Activated CD8-positive, alpha-beta memory T cell treated with anti-CD3 and anti-CD28 coated beads, Interleukin-2, amount 10 ng/mL, durations not matched to agents 7 days and 5 days (primary cell): ENCODE measurements at regions not wholly inside any gene's neighbourhood (a gene's known extent, or its start where the extent isn't known, plus 50 kb on each side); places are given as distances from the start of the nearest gene placed in this dataset.
"Not testable (repeated sequence)": the region's sequence is repeated elsewhere in the genome, so short reads cannot be mapped to it uniquely, and the experiment has no call there.

Source experiments
- ATAC-seq: fragments of 150-1000 bp; cut with Tn5 transposase; one replicate; pipeline ENCODE4 v1.10.0; 2021; ENCODE audit warnings: moderate library complexity
- CTCF ChIA-PET: fragments of 350-600 bp; sonication (Branson Sonifier 250); formaldehyde crosslinking; loops from one replicate; lab custom pipeline; 2021; ENCODE audit warnings: antibody characterized with exemption; lab: Charles Lee
- DNase-seq: peaks from one replicate; pipeline ENCODE4 v3.0.0-alpha.2; 2020
- H3K27ac Mint-ChIP-seq: one replicate; pipeline ENCODE4 v1.8.0; 2021; ENCODE audit warnings: mild to moderate bottlenecking, mixed read lengths
- H3K27me3 Mint-ChIP-seq: one replicate; pipeline ENCODE4 v1.8.0; 2021; ENCODE audit warnings: mixed read lengths
- H3K36me3 Mint-ChIP-seq: one replicate; pipeline ENCODE4 v1.8.0; 2021; ENCODE audit warnings: mild to moderate bottlenecking, mixed read lengths
- H3K4me1 Mint-ChIP-seq: one replicate; pipeline ENCODE4 v1.8.0; 2021; ENCODE audit warnings: mixed read lengths
- H3K4me3 Mint-ChIP-seq: one replicate; pipeline ENCODE4 v1.8.0; 2021; ENCODE audit warnings: mild to moderate bottlenecking, moderate library complexity, mixed read lengths
- H3K9me3 Mint-ChIP-seq: one replicate; pipeline ENCODE4 v1.8.0; 2022; ENCODE audit warnings: low read depth, mixed read lengths

GRCh38 chr16:65600629-65601028 lies 478.8 kb upstream of the CDH11 start:
- CTCF ChIA-PET, result no interaction called here
- ATAC-seq (no peak), DNase-seq (no peak)
- Mint-ChIP-seq H3K4me1 (no peaks in the 10 kb centered on the region), H3K36me3 (no peaks in the 10 kb centered on the region), H3K9me3 (peaks cover 5% of the 10 kb centered on the region), H3K4me3 (no peak overlapping the region), H3K27me3 (no peaks in the 10 kb centered on the region), H3K27ac (no peak overlapping the region)

DNA sequence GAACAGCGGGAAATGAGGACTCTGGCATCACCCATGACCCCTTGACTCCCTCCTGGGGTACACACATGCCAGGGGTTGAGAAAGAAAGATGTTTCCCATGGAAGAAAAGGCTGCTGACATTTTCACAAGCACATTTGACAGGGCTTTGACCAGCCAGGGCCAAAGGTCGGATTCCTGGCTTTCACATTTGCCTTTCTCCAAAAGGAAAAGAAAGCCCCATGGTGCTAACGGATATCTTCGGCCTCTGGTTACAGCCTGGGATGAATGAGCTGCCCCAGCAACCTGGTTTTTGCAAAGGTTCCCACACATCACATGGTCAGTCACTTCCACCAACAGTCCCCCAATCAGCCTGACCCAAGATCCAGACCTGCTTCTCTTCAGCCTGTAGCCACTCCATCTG lies 478.2 kb upstream of the CDH11 start:
- Mint-ChIP-seq H3K4me3 (no peak overlapping the region), H3K36me3 (no peaks in the 10 kb centered on the region), H3K27me3 (no peaks in the 10 kb centered on the region), H3K27ac (no peak overlapping the region), H3K4me1 (no peaks in the 10 kb centered on the region), H3K9me3 (peaks cover 5% of the 10 kb centered on the region)
- no peak for DNase-seq
- CTCF ChIA-PET, result no interaction called here
- no peak for ATAC-seq

DNA sequence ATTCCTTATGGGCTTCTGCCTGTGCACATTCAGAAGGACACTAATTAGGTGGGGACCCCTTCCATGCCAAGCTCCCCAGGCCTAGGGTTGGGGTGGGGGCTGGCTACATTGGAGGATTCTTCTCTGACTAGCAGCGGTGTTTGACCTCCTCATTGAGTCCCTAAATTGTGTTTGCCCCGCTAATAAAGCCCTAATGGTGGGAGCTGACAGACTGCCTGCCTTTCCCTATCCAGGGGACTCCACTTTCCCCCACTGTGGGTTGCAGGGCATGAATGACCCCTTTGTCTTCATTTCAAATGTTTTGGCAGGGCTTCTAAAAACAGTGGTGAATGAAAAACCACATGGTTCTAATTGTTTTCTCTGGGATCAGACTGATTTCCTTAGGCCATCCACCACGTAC lies 476.8 kb upstream of the CDH11 start:
- no peak for ATAC-seq
- H3K27ac Mint-ChIP-seq, result no peak overlapping the region

GRCh38 chr16:65583498-65583897 lies 461.6 kb upstream of the CDH11 start:
- H3K9me3 Mint-ChIP-seq, result no peaks in the 10 kb centered on the region
- no peak overlapping the region for H3K27ac Mint-ChIP-seq
- no peaks in the 10 kb centered on the region for H3K27me3 Mint-ChIP-seq
- no peak overlapping the region for H3K4me3 Mint-ChIP-seq
- H3K4me1 Mint-ChIP-seq, result no peaks in the 10 kb centered on the region
- H3K36me3 Mint-ChIP-seq, result no peaks in the 10 kb centered on the region
- CTCF ChIA-PET, result no interaction called here
- no peak for ATAC-seq
- no peak for DNase-seq

More for the DNA sequence above, 476.8 kb upstream of the CDH11 start:
- Mint-ChIP-seq H3K27me3 (no peaks in the 10 kb centered on the region), H3K4me1 (no peaks in the 10 kb centered on the region), H3K4me3 (no peak overlapping the region), H3K36me3 (no peaks in the 10 kb centered on the region), H3K9me3 (peaks cover 5% of the 10 kb centered on the region)
- CTCF ChIA-PET, result no interaction called here
- no peak for DNase-seq

- Mint-ChIP-seq H3K27me3 (no peaks in the 10 kb centered on the region), H3K4me1 (no peaks in the 10 kb centered on the region), H3K36me3 (no peaks in the 10 kb centered on the region), H3K9me3 (peaks cover 15% of the 10 kb centered on the region), H3K27ac (no peak overlapping the region), H3K4me3 (no peak overlapping the region)
- no peak for ATAC-seq
- CTCF ChIA-PET, result no interaction called here
- DNase-seq, result no peak
Observed at GRCh38 chr16:65579050-65579449, 457.2 kb upstream of the CDH11 start.

DNA sequence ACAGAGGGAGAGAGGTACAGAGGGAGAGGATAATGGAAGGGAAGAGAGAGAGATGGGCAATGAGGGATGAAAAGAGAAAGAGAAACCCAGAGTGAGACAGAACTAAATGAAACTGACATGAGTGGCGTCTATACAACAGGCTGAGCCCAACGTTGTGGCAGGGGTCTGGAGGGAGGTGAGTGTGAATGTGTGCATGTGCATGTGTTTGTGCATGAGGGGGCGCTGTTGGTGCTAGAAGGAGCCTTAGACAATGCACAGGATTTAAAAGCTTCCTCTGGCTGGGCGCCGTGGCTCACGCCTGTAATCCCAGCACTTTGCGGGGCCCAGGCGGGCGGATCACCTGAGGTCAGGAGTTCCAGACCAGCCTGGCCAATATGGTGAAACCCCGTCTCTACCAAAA lies 454.8 kb upstream of the CDH11 start:
- H3K36me3 Mint-ChIP-seq, result no peaks in the 10 kb centered on the region
- H3K9me3 Mint-ChIP-seq, result peaks cover 15% of the 10 kb centered on the region
- no peak overlapping the region for H3K4me3 Mint-ChIP-seq
- ATAC-seq (no peak), DNase-seq (no peak)
- H3K27ac Mint-ChIP-seq, result no peak overlapping the region
- CTCF ChIA-PET, result no interaction called here
- no peaks in the 10 kb centered on the region for H3K4me1 Mint-ChIP-seq
- no peaks in the 10 kb centered on the region for H3K27me3 Mint-ChIP-seq

DNA sequence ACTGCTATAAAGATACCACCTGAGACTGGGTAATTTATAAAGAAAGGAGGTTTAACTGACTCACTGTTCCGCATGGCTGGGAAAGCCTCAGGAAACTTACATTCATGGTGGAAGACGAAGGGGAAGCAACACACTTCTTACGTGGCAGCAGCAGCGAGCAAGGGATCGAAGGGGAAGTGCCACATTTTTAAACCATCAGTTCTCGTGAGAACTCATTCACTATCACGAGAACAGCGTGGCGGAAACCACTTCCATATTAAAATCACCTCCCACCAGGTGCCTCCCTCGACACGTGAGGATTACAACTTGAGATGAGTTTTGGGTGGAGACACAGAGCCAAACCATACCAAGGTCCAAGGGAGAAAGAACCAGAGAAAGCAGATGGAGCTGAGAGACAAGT lies 454.3 kb upstream of the CDH11 start:
- H3K27me3 Mint-ChIP-seq, result no peaks in the 10 kb centered on the region
- no peak overlapping the region for H3K27ac Mint-ChIP-seq
- CTCF ChIA-PET, result no interaction called here
- H3K9me3 Mint-ChIP-seq, result peaks cover 15% of the 10 kb centered on the region
- no peak for ATAC-seq
- H3K36me3 Mint-ChIP-seq, result no peaks in the 10 kb centered on the region
- H3K4me3 Mint-ChIP-seq, result no peak overlapping the region
- no peaks in the 10 kb centered on the region for H3K4me1 Mint-ChIP-seq
- no peak for DNase-seq

GRCh38 chr16:65574326-65574966 lies 452.6 kb upstream of the CDH11 start:
- no peak for DNase-seq
- Mint-ChIP-seq H3K4me1 (no peaks in the 10 kb centered on the region), H3K27me3 (no peaks in the 10 kb centered on the region), H3K4me3 (no peak overlapping the region), H3K27ac (no peak overlapping the region), H3K9me3 (peaks cover 18% of the 10 kb centered on the region), H3K36me3 (no peaks in the 10 kb centered on the region)
- CTCF ChIA-PET, result no interaction called here
- ATAC-seq, result no peak

- DNase-seq, result no peak
- H3K27ac Mint-ChIP-seq, result no peak overlapping the region
- H3K4me3 Mint-ChIP-seq, result no peak overlapping the region
Observed at GRCh38 chr16:65572156-65572555, 450.3 kb upstream of the CDH11 start.

GRCh38 chr16:65570261-65570660 lies 448.4 kb upstream of the CDH11 start:
- H3K4me3 Mint-ChIP-seq, result no peak overlapping the region

More at GRCh38 chr16:65572156-65572555, 450.3 kb upstream of the CDH11 start:
- Mint-ChIP-seq H3K4me1 (no peaks in the 10 kb centered on the region), H3K27me3 (no peaks in the 10 kb centered on the region), H3K9me3 (peaks cover 14% of the 10 kb centered on the region), H3K36me3 (no peaks in the 10 kb centered on the region)
- no peak for ATAC-seq
- CTCF ChIA-PET, result no interaction called here

GRCh38 chr16:65559846-65560245 lies 438.0 kb upstream of the CDH11 start:
- Mint-ChIP-seq H3K9me3 (peaks cover 4% of the 10 kb centered on the region), H3K4me1 (no peaks in the 10 kb centered on the region), H3K27me3 (no peaks in the 10 kb centered on the region), H3K36me3 (no peaks in the 10 kb centered on the region), H3K27ac (no peak overlapping the region), H3K4me3 (no peak overlapping the region)
- ATAC-seq, result no peak
- CTCF ChIA-PET, result no interaction called here
- no peak for DNase-seq

More at GRCh38 chr16:65570261-65570660, 448.4 kb upstream of the CDH11 start:
- ATAC-seq (no peak), DNase-seq (no peak)
- CTCF ChIA-PET, result no interaction called here
- H3K9me3 Mint-ChIP-seq, result peaks cover 7% of the 10 kb centered on the region
- H3K4me1 Mint-ChIP-seq, result no peaks in the 10 kb centered on the region
- H3K36me3 Mint-ChIP-seq, result no peaks in the 10 kb centered on the region
- H3K27me3 Mint-ChIP-seq, result no peaks in the 10 kb centered on the region
- no peak overlapping the region for H3K27ac Mint-ChIP-seq

- not testable (repeated sequence) for H3K4me1 Mint-ChIP-seq, ATAC-seq, DNase-seq
Observed at GRCh38 chr16:65549689-65550088, 427.8 kb upstream of the CDH11 start.

GRCh38 chr16:65548470-65548869 lies 426.6 kb upstream of the CDH11 start:
- CTCF ChIA-PET, result no interaction called here
- H3K4me1 Mint-ChIP-seq, result no peaks in the 10 kb centered on the region

More at GRCh38 chr16:65549689-65550088, 427.8 kb upstream of the CDH11 start:
- H3K27ac Mint-ChIP-seq, CTCF ChIA-PET, H3K36me3 Mint-ChIP-seq, H3K4me3 Mint-ChIP-seq, H3K27me3 Mint-ChIP-seq: not testable (repeated sequence)
- peaks cover 12% of the 10 kb centered on the region for H3K9me3 Mint-ChIP-seq

GRCh38 chr16:65547772-65548446 lies 426.0 kb upstream of the CDH11 start:
- ATAC-seq (no peak), DNase-seq (no peak)
- Mint-ChIP-seq H3K27me3 (no peaks in the 10 kb centered on the region), H3K4me3 (no peak overlapping the region), H3K9me3 (peaks cover 13% of the 10 kb centered on the region), H3K27ac (no peak overlapping the region), H3K4me1 (no peaks in the 10 kb centered on the region), H3K36me3 (no peaks in the 10 kb centered on the region)
- CTCF ChIA-PET, result no interaction called here

More at GRCh38 chr16:65548470-65548869, 426.6 kb upstream of the CDH11 start:
- no peak overlapping the region for H3K4me3 Mint-ChIP-seq
- no peak for DNase-seq
- H3K9me3 Mint-ChIP-seq, result peaks cover 16% of the 10 kb centered on the region
- no peak overlapping the region for H3K27ac Mint-ChIP-seq
- ATAC-seq, result no peak
- no peaks in the 10 kb centered on the region for H3K27me3 Mint-ChIP-seq
- H3K36me3 Mint-ChIP-seq, result no peaks in the 10 kb centered on the region
